Myocyte (in vitro differentiated cells): ENCODE measurements at regions not wholly inside any gene's neighbourhood (a gene's known extent, or its start where the extent isn't known, plus 50 kb on each side); places are given as distances from the start of the nearest gene placed in this dataset.
"Not testable (repeated sequence)": the region's sequence is repeated elsewhere in the genome, so short reads cannot be mapped to it uniquely, and the experiment has no call there.

Experiments used
- DNase-seq: peaks from one replicate; pipeline ENCODE4 v3.0.0-alpha.2; 2012; ENCODE audit warnings: low read depth

- DNase-seq, result no peak
Measured at GRCh38 chr13:70792121-70792520, 683.9 kb upstream of the KLHL1 start.

DNA sequence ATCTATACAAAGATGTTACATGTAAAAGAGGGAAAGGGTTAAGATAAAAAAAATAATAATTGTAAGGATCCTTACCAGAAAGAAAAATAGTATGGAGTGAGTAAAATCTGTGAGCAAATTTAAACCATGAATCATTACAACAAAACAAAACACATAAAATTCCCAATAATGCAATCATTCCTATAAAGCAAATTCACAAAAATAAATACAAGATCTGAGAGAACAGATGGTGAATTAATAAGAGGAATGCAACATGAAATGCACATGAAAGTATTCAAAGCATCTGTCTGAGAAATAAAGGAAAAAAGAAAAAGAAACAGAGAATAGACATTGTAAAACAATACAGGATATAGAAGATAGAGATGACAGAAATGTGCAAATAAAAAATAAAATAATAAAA is 681.5 kb upstream of the KLHL1 start:
- DNase-seq, result no peak

GRCh38 chr13:70788074-70788473 is 679.8 kb upstream of the KLHL1 start:
- no peak for DNase-seq

- DNase-seq, result no peak
Measured at GRCh38 chr13:70784207-70784989, 676.1 kb upstream of the KLHL1 start.

DNA sequence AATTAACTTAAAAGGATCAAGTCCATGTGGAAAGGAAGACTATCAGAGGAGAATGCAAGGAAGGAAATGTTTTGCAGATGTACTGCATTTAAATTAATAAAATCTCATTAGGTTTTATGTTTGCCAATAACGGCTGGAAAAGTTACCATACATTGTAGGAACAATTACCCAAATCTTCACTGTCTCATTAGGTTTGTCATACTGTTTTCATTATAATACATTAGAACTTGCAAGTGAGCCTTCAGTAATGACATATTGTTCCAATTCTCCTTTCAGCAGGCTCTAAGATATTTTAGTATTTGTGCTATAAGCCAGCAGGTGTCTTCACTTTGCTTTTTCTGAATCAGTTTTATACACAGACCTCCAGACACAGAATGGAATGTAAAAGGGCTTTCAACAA is 661.6 kb upstream of the KLHL1 start:
- DNase-seq, result no peak

GRCh38 chr13:70758932-70759331 is 650.7 kb upstream of the KLHL1 start:
- no peak for DNase-seq

DNA sequence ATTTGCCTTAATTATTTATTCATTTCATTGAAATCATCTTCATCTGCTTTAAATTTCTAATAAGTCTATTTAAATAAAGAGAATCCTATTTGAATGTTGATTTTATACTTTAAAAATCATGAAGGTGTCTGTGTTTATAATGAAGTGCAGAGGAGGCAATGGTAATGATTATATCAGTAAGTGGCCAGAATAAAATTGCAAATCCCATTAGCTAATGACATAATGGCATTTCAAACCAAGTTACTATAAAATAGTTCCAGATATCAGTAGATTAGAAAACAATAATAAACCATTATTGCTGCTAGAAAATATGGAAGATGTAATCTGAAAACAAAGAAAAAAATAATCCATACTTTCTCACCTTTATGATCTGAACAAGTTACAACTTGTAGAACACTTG is 647.8 kb upstream of the KLHL1 start:
- no peak for DNase-seq

DNA sequence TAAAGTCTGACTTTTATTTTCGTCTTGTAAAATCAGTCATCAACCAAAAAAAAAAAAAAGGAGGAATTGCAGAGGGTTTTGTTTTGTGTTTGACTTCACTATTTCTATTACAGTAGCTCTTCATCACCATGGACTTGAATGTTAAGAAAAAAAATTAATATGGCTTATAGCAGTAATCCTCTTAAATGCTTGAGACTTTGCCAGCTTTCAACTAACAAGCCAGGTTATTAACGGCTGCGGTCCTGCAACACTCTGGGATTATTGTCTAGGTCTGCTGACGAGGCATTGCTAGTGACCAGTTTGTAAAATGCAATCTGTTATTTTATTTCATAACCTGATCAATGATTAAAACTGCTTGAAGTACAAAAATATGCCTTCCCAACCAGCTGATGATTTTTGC is 647.2 kb upstream of the KLHL1 start:
- DNase-seq, result no peak

- DNase-seq, result no peak
Measured at GRCh38 chr13:70747262-70747661, 639.0 kb upstream of the KLHL1 start.

- not testable (repeated sequence) for DNase-seq
Measured at GRCh38 chr13:70746469-70746868, 638.2 kb upstream of the KLHL1 start.

GRCh38 chr13:70736622-70737317 is 628.5 kb upstream of the KLHL1 start:
- DNase-seq, result no peak

- DNase-seq, result no peak
Measured at GRCh38 chr13:70732611-70733010, 624.4 kb upstream of the KLHL1 start.

DNA sequence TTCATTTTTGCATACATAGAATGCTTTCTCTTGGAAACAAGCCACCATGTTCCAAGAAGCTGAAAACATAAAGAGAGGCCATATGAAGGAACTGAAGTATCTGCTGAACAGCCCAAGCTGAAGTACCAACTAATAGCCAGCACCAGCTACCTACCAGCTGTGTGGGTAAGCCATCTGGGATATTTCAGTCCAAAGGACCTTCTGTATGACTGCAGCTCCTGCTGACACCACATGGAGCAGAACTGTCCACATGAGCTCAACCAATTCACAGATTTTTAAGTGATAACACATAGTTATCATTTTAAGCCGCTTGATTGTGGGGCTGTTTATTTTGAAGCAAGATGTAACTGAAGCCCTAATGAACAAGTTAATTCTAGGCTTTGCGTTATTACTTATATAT is 621.1 kb upstream of the KLHL1 start:
- DNase-seq, result no peak

- no peak for DNase-seq
Measured at GRCh38 chr13:70723732-70724131, 615.5 kb upstream of the KLHL1 start.

GRCh38 chr13:70720386-70720785 is 612.1 kb upstream of the KLHL1 start:
- no peak for DNase-seq

DNA sequence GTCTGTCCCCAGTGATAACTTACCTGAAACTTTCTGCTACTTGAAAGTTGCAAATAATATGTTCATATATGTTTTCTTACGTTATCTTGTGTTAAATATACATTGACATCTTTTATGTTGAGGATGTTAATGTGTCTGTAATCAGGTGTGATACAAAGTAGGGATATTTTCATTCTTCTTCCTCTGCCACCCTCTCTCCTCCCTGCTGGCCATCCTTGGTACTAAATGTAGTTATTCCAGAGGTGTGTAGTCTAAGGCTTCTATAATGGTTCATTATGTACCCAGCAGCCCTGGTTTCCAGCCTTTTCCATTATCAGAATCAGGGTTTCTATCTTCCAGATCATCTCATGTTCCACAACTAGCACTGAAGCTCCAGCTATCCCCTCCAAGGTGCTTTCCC is 606.7 kb upstream of the KLHL1 start:
- DNase-seq, result no peak

- no peak for DNase-seq
Measured at GRCh38 chr13:70708775-70709174, 600.5 kb upstream of the KLHL1 start.

- DNase-seq, result no peak
Measured at GRCh38 chr13:70703755-70704154, 595.5 kb upstream of the KLHL1 start.

- no peak for DNase-seq
Measured at GRCh38 chr13:70694996-70695715, 586.9 kb upstream of the KLHL1 start.

DNA sequence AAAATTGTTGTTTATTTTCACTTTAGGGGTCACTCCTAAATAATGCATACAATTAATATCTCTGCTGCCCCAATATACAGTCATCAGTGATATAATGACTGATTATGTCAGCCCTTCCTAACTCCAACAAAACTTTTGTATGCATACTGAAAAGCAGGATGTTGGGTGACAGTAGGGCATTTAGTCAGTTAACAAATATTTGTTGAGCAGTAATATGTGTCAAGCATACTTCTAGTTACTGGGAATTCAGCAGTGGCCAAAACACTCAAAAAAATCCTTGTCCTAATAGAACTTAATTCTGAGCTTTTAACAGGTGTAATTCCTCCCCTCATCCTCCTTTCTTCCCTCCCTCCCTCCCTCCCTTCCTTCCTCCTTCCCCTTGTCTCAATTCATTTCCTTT is 560.7 kb upstream of the KLHL1 start:
- no peak for DNase-seq

- DNase-seq, result no peak
Measured at GRCh38 chr13:70668293-70668692, 560.0 kb upstream of the KLHL1 start.

- no peak for DNase-seq
Measured at GRCh38 chr13:70666883-70667556, 558.8 kb upstream of the KLHL1 start.
